ENCODE measurements at regions not wholly inside any gene's neighbourhood (a gene's known extent, or its start where the extent isn't known, plus 50 kb on each side); places are given as distances from the start of the nearest gene placed in this dataset.
"Not testable (repeated sequence)": the region's sequence is repeated elsewhere in the genome, so short reads cannot be mapped to it uniquely, and the experiment has no call there.

DNA sequence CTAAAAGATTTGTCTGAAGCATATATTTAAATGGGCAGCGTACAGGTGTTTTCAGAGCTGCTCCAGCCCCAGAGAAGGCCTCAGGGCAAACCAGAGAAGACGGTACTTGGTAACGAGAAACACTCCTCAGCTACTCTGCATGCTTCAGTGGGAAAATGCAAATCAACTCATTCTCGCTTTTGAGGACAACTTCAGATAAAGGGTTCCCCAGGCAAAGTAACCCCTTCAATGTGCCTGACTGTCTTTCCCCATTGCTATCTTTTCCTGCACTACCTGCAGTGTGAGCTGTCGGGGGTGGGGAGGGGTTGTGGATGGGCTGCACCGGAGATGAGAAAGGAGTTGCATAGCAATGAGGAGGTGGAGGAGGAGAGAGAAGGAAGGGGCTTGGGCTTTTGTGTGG is 339.7 kb upstream of the CLINT1 start:
- no peak overlapping the region for H4K8ac ChIP-seq (ENCODE audit: low read length)
- H3K18ac ChIP-seq (ENCODE audit: low read depth in 1 of 2, low read length in 2 of 2) = no peak overlapping the region
- H3K9ac ChIP-seq (ENCODE audit: low read length) = no peak overlapping the region
- no peak overlapping the region for H2BK5ac ChIP-seq (ENCODE audit: low read depth, low read length, poor library complexity, severe bottlenecking)
- no peaks in the 10 kb centered on the region for H3K79me1 ChIP-seq (replicated peaks; ENCODE audit: low read length, poor library complexity, severe bottlenecking)
- H3K4me3 ChIP-seq (ENCODE audit: insufficient read depth in 1 of 2, low read depth in 1 of 2, low read length in 2 of 2) = no peak overlapping the region
- no peak overlapping the region for H4K91ac ChIP-seq (ENCODE audit: low read length)
- no peak overlapping the region for H3K23ac ChIP-seq (ENCODE audit: low read length in 2 of 2)
- no peaks in the 10 kb centered on the region for H3K27me3 ChIP-seq (ENCODE audit: control insufficient read depth in 1 of 2, insufficient read depth in 1 of 2, low read length in 2 of 2)
- H3K14ac ChIP-seq (ENCODE audit: low read length in 2 of 2) = no peak overlapping the region
- no peaks in the 10 kb centered on the region for H3K9me3 ChIP-seq (ENCODE audit: control insufficient read depth, low read length)
- no peak overlapping the region for H2BK12ac ChIP-seq (ENCODE audit: low read length in 2 of 2)
- no peak overlapping the region for H3K27ac ChIP-seq (ENCODE audit: low read length, poor library complexity, severe bottlenecking)
- no peak for DNase-seq
- no peak overlapping the region for H3K4me2 ChIP-seq (ENCODE audit: low read length, poor library complexity, severe bottlenecking)
- 71% methylated on average over 6 of the region's 6 CpGs for WGBS
- H3K4ac ChIP-seq (ENCODE audit: low read depth in 1 of 2, low read length in 2 of 2) = no peak overlapping the region
- H2BK15ac ChIP-seq (ENCODE audit: low read depth, poor library complexity, severe bottlenecking) = no peak overlapping the region
- no peaks in the 10 kb centered on the region for H3K36me3 ChIP-seq (ENCODE audit: control insufficient read depth in 1 of 2, insufficient read depth in 2 of 2, low read depth in 1 of 2, low read length in 2 of 2)
- H3K4me1 ChIP-seq (ENCODE audit: control insufficient read depth, insufficient read depth, low read depth, low read length) = no peaks in the 10 kb centered on the region
- H2AK5ac ChIP-seq (ENCODE audit: low read length, severe bottlenecking) = no peak overlapping the region
- H2AFZ ChIP-seq (ENCODE audit: low read depth, low read length) = no peak overlapping the region
- H2BK120ac ChIP-seq (ENCODE audit: low read depth, low read length) = no peak overlapping the region

DNA sequence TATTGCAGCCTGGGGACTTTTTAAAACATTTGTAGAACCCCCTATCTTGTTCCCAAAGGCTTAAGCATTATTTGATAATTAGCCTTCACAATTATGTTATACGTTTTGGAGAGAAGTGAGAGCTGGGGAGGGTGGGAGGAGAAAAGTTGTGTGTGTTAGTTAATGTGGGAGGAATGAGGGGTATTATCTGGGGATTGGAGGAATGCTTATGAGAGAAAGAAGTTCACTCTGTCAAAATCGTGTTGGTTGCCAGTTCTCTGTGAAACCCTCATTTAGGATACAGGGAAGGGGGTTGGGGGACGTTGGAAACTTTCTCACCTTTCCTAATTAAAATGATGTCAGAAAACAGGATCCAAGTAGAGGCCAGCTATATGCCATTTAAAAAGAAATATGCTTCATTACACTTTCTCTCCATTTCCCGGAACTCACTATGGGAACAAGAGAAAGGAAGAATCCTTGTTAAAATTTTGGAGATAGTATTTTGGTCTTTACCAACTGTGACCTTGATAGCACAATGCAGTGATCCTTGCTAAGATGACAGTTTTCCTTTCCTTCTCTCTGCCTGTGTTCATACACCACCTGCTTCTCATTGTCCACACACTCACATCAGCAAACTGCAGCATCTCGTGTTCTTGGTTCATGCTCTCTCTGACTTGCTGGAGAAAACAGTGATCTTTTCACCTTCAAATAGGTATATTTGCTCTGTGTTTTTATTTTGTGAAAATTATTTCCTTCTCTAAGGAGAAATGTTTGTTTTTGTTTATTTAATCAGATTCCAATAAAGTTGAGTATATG is 336.7 kb upstream of the CLINT1 start:
- H3K9ac ChIP-seq (ENCODE audit: low read length) = no peak overlapping the region
- DNase-seq = no peak
- H3K4me1 ChIP-seq (ENCODE audit: control insufficient read depth, insufficient read depth, low read depth, low read length) = no peaks in the 10 kb centered on the region
- 71% methylated on average over 2 of the region's 5 CpGs for WGBS
- no peak overlapping the region for H3K4me2 ChIP-seq (ENCODE audit: low read length, poor library complexity, severe bottlenecking)
- H3K4me3 ChIP-seq (ENCODE audit: insufficient read depth in 1 of 2, low read depth in 1 of 2, low read length in 2 of 2) = no peak overlapping the region
- no peak overlapping the region for H2BK5ac ChIP-seq (ENCODE audit: low read depth, low read length, poor library complexity, severe bottlenecking)
- peaks cover 2% of the 10 kb centered on the region for H3K9me3 ChIP-seq (ENCODE audit: control insufficient read depth, low read length)
- no peak overlapping the region for H3K14ac ChIP-seq (ENCODE audit: low read length in 2 of 2)
- H3K27ac ChIP-seq (ENCODE audit: low read length, poor library complexity, severe bottlenecking) = no peak overlapping the region
- no peak overlapping the region for H2BK120ac ChIP-seq (ENCODE audit: low read depth, low read length)
- H4K91ac ChIP-seq (ENCODE audit: low read length) = no peak overlapping the region
- no peak overlapping the region for H3K23ac ChIP-seq (ENCODE audit: low read length in 2 of 2)
- H2AFZ ChIP-seq (ENCODE audit: low read depth, low read length) = no peak overlapping the region
- H4K8ac ChIP-seq (ENCODE audit: low read length) = no peak overlapping the region
- H2BK15ac ChIP-seq (ENCODE audit: low read depth, poor library complexity, severe bottlenecking) = no peak overlapping the region
- no peak overlapping the region for H2AK5ac ChIP-seq (ENCODE audit: low read length, severe bottlenecking)
- H3K36me3 ChIP-seq (ENCODE audit: control insufficient read depth in 1 of 2, insufficient read depth in 2 of 2, low read depth in 1 of 2, low read length in 2 of 2) = no peaks in the 10 kb centered on the region
- H3K18ac ChIP-seq (ENCODE audit: low read depth in 1 of 2, low read length in 2 of 2) = no peak overlapping the region
- no peak overlapping the region for H3K4ac ChIP-seq (ENCODE audit: low read depth in 1 of 2, low read length in 2 of 2)
- no peak overlapping the region for H2BK12ac ChIP-seq (ENCODE audit: low read length in 2 of 2)
- H3K79me1 ChIP-seq (replicated peaks; ENCODE audit: low read length, poor library complexity, severe bottlenecking) = no peaks in the 10 kb centered on the region
- H3K27me3 ChIP-seq (ENCODE audit: control insufficient read depth in 1 of 2, insufficient read depth in 1 of 2, low read length in 2 of 2) = no peaks in the 10 kb centered on the region

DNA sequence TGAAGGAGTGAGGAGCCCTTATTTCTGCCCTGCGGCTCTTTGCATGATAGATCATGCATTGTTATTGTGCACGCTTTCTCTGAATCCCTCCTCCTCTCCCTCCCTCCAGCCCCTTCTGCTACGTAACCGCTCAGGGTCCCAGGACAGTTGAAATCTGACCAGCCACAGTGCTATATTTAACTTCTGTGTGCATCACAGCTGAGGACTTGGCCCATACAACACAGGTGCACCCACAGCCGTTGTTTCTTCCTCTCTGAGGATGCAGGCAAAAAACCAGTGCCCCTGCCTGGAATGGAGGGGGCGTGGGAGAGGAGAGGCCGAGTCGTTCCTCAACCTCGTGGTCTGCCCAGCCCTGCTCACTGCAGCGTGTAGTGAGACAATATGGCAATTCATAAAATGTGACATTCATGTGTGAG is 335.6 kb upstream of the CLINT1 start:
- no peak overlapping the region for H3K4ac ChIP-seq (ENCODE audit: low read depth in 1 of 2, low read length in 2 of 2)
- H3K14ac ChIP-seq (ENCODE audit: low read length in 2 of 2) = no peak overlapping the region
- no peaks in the 10 kb centered on the region for H3K27me3 ChIP-seq (ENCODE audit: control insufficient read depth in 1 of 2, insufficient read depth in 1 of 2, low read length in 2 of 2)
- no peak overlapping the region for H2BK5ac ChIP-seq (ENCODE audit: low read depth, low read length, poor library complexity, severe bottlenecking)
- peaks cover 6% of the 10 kb centered on the region for H3K9me3 ChIP-seq (ENCODE audit: control insufficient read depth, low read length)
- no peak overlapping the region for H2AK5ac ChIP-seq (ENCODE audit: low read length, severe bottlenecking)
- H3K27ac ChIP-seq (ENCODE audit: low read length, poor library complexity, severe bottlenecking) = no peak overlapping the region
- H3K36me3 ChIP-seq (ENCODE audit: control insufficient read depth in 1 of 2, insufficient read depth in 2 of 2, low read depth in 1 of 2, low read length in 2 of 2) = no peaks in the 10 kb centered on the region
- no peak overlapping the region for H3K4me3 ChIP-seq (ENCODE audit: insufficient read depth in 1 of 2, low read depth in 1 of 2, low read length in 2 of 2)
- H2AFZ ChIP-seq (ENCODE audit: low read depth, low read length) = no peak overlapping the region
- H2BK15ac ChIP-seq (ENCODE audit: low read depth, poor library complexity, severe bottlenecking) = no peak overlapping the region
- H3K79me1 ChIP-seq (replicated peaks; ENCODE audit: low read length, poor library complexity, severe bottlenecking) = no peaks in the 10 kb centered on the region
- no peak overlapping the region for H4K91ac ChIP-seq (ENCODE audit: low read length)
- H2BK120ac ChIP-seq (ENCODE audit: low read depth, low read length) = no peak overlapping the region
- 73% methylated on average over 9 of the region's 10 CpGs for WGBS
- no peak overlapping the region for H4K8ac ChIP-seq (ENCODE audit: low read length)
- H3K23ac ChIP-seq (ENCODE audit: low read length in 2 of 2) = no peak overlapping the region
- H3K4me1 ChIP-seq (ENCODE audit: control insufficient read depth, insufficient read depth, low read depth, low read length) = no peaks in the 10 kb centered on the region
- no peak overlapping the region for H3K18ac ChIP-seq (ENCODE audit: low read depth in 1 of 2, low read length in 2 of 2)
- H3K9ac ChIP-seq (ENCODE audit: low read length) = no peak overlapping the region
- no peak overlapping the region for H3K4me2 ChIP-seq (ENCODE audit: low read length, poor library complexity, severe bottlenecking)
- H2BK12ac ChIP-seq (ENCODE audit: low read length in 2 of 2) = no peak overlapping the region
- no peak for DNase-seq

DNA sequence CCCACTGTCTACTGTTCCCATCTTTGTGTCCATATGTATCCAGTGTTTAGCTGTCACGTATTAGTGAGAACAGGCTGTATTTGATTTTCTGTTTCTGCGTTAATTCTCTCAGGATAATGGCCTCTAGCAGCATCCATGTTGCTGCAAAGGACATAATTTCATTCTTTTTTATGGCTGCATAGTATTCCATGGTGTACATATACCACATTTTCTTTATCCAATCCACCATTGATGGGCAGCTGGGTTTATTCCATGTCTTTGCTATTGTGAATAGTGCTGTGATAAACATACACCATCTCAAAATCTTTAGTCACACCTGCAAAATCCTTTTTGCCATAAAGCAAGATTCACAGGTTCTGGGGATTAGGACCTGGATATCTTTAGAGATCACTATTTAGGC is 334.4 kb upstream of the CLINT1 start:
- not testable (repeated sequence) for H3K14ac ChIP-seq (ENCODE audit: low read length in 2 of 2); H2AFZ ChIP-seq (ENCODE audit: low read depth, low read length); H3K9me3 ChIP-seq (ENCODE audit: control insufficient read depth, low read length); H3K27ac ChIP-seq (ENCODE audit: low read length, poor library complexity, severe bottlenecking); H3K4me2 ChIP-seq (ENCODE audit: low read length, poor library complexity, severe bottlenecking); H2AK5ac ChIP-seq (ENCODE audit: low read length, severe bottlenecking); H3K79me1 ChIP-seq (replicated peaks; ENCODE audit: low read length, poor library complexity, severe bottlenecking); H2BK15ac ChIP-seq (ENCODE audit: low read depth, poor library complexity, severe bottlenecking); H3K23ac ChIP-seq (ENCODE audit: low read length in 2 of 2); H3K36me3 ChIP-seq (ENCODE audit: control insufficient read depth in 1 of 2, insufficient read depth in 2 of 2, low read depth in 1 of 2, low read length in 2 of 2); H3K9ac ChIP-seq (ENCODE audit: low read length); H4K8ac ChIP-seq (ENCODE audit: low read length); H4K91ac ChIP-seq (ENCODE audit: low read length); DNase-seq; H3K4ac ChIP-seq (ENCODE audit: low read depth in 1 of 2, low read length in 2 of 2); H2BK12ac ChIP-seq (ENCODE audit: low read length in 2 of 2); H3K27me3 ChIP-seq (ENCODE audit: control insufficient read depth in 1 of 2, insufficient read depth in 1 of 2, low read length in 2 of 2); H3K18ac ChIP-seq (ENCODE audit: low read depth in 1 of 2, low read length in 2 of 2); H2BK5ac ChIP-seq (ENCODE audit: low read depth, low read length, poor library complexity, severe bottlenecking); H3K4me3 ChIP-seq (ENCODE audit: insufficient read depth in 1 of 2, low read depth in 1 of 2, low read length in 2 of 2); H3K4me1 ChIP-seq (ENCODE audit: control insufficient read depth, insufficient read depth, low read depth, low read length); H2BK120ac ChIP-seq (ENCODE audit: low read depth, low read length)
- WGBS = 92% methylated on average over 2 of the region's 2 CpGs

Measured in mesenchymal stem cell (in vitro differentiated cells and primary cell).